HG03108 (cell line): ENCODE measurements at regions not wholly inside any gene's neighbourhood (a gene's known extent, or its start where the extent isn't known, plus 50 kb on each side); places are given as distances from the start of the nearest gene placed in this dataset.
"Not testable (repeated sequence)": the region's sequence is repeated elsewhere in the genome, so short reads cannot be mapped to it uniquely, and the experiment has no call there.

Experiments
- ATAC-seq: cut with Tn5 transposase; IDR thresholded peaks from one replicate; pipeline ENCODE4 v1.9.1; 2021; ENCODE audit warnings: moderate library complexity; ENCODE audit not compliant: unreplicated experiment

GRCh38 chr14:28820677-28821076 lies 54.1 kb downstream of the FOXG1 start:
- ATAC-seq, result no peak

- no peak for ATAC-seq
Measured at GRCh38 chr14:28821993-28822392, 55.4 kb downstream of the FOXG1 start.

GRCh38 chr14:28823245-28823644 lies 56.7 kb downstream of the FOXG1 start:
- ATAC-seq, result no peak

- no peak for ATAC-seq
Measured at GRCh38 chr14:28830115-28830534, 63.5 kb downstream of the FOXG1 start.

- ATAC-seq, result peak; percentile 96
Measured at GRCh38 chr14:28831126-28831525, 64.5 kb downstream of the FOXG1 start.

GRCh38 chr14:28842569-28842968 lies 76.0 kb downstream of the FOXG1 start:
- ATAC-seq, result not testable (repeated sequence)

- no peak for ATAC-seq
Measured at GRCh38 chr14:28867571-28867970, 101.0 kb downstream of the FOXG1 start.

GRCh38 chr14:28870033-28870564 lies 103.5 kb downstream of the FOXG1 start:
- ATAC-seq, result no peak

- no peak for ATAC-seq
Measured at GRCh38 chr14:28875934-28876571, 109.5 kb downstream of the FOXG1 start.

- no peak for ATAC-seq
Measured at GRCh38 chr14:28876572-28876945, 110.0 kb downstream of the FOXG1 start.

GRCh38 chr14:28877923-28878322 lies 111.3 kb downstream of the FOXG1 start:
- ATAC-seq, result no peak

- ATAC-seq, result no peak
Measured at GRCh38 chr14:28879573-28879996, 113.0 kb downstream of the FOXG1 start.

- no peak for ATAC-seq
Measured at GRCh38 chr14:28886940-28887339, 120.4 kb downstream of the FOXG1 start.

- no peak for ATAC-seq
Measured at GRCh38 chr14:28895389-28895788, 128.8 kb downstream of the FOXG1 start.

GRCh38 chr14:28896337-28896736 lies 129.8 kb downstream of the FOXG1 start:
- ATAC-seq, result no peak

- no peak for ATAC-seq
Measured at GRCh38 chr14:28901631-28902030, 135.0 kb downstream of the FOXG1 start.

- ATAC-seq, result no peak
Measured at GRCh38 chr14:28902930-28903329, 136.3 kb downstream of the FOXG1 start.

- no peak for ATAC-seq
Measured at GRCh38 chr14:28911521-28911920, 144.9 kb downstream of the FOXG1 start.

GRCh38 chr14:28913056-28913455 lies 146.5 kb downstream of the FOXG1 start:
- no peak for ATAC-seq

- no peak for ATAC-seq
Measured at GRCh38 chr14:28926122-28926521, 159.5 kb downstream of the FOXG1 start.

GRCh38 chr14:28931999-28932398 lies 165.4 kb downstream of the FOXG1 start:
- ATAC-seq, result no peak

GRCh38 chr14:28936601-28937000 lies 170.0 kb downstream of the FOXG1 start:
- ATAC-seq, result no peak

- ATAC-seq, result no peak
Measured at GRCh38 chr14:28941758-28942157, 175.2 kb downstream of the FOXG1 start.
